Erythroblast (primary cell): ENCODE measurements at regions not wholly inside any gene's neighbourhood (a gene's known extent, or its start where the extent isn't known, plus 50 kb on each side); places are given as distances from the start of the nearest gene placed in this dataset.

Experiments used
- GATA1 ChIP-seq: IDR thresholded peaks from 2 replicates; pipeline ENCODE4 v1.6.1; 2011; ENCODE audit warnings: low read depth, mild to moderate bottlenecking, control low read depth, low read length, moderate library complexity
- POLR2A ChIP-seq: IDR thresholded peaks from 2 replicates; pipeline ENCODE4 v1.6.1; 2011; ENCODE audit warnings: mild to moderate bottlenecking, low read length

DNA sequence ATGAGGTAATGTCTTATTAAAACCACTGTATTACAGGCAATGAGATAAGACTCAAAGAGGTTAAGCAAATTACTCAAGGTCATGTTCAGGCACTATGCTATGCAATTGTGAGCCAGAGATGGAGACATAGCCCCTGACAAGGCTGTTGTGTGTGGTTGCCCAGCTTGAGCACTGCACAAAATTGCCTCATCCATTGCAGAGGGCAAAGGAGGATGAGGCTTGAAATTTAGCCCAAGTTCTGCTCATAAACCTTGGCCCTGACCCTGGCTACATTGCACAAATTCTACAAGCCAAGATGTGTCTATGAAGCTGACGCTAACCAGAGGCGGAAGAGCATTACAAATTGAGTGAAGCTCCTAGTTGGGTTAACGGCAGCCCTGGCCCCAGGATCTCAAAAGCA lies 65.6 kb upstream of the PGM2 start:
- TF ChIP-seq POLR2A: no peak
- TF ChIP-seq GATA1: no peak
